ENCODE measurements at regions not wholly inside any gene's neighbourhood (a gene's known extent, or its start where the extent isn't known, plus 50 kb on each side); places are given as distances from the start of the nearest gene placed in this dataset.

GRCh38 chr5:20262896-20263295 is 274.9 kb upstream of the CDH18 start:
- no peak for DNase-seq

- DNase-seq: no peak
Measured at GRCh38 chr5:20254748-20255147, 266.7 kb upstream of the CDH18 start.

- DNase-seq: no peak
Measured at GRCh38 chr5:20248118-20248517, 260.1 kb upstream of the CDH18 start.

- no peak for DNase-seq
Measured at GRCh38 chr5:20245432-20245974, 257.5 kb upstream of the CDH18 start.

- DNase-seq: no peak
Measured at GRCh38 chr5:20241351-20241750, 253.4 kb upstream of the CDH18 start.

DNA sequence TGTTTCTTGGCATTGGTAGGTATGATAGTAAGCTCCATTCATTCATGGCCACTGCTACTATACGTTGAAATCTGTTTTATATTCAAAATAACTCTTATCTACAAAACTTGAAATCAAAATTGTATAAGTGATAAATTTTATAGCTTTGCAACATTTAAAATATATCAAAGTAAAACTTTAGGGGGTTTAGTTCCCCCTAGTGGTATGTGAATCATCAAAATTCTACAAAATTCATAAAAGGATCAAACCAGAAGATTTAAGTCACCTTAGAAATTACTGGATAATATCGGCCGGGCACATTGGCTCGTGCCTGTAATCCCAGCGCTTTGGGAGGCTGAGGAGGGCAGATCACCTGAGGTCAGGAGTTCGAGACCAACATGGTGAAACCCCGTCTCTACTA is 243.0 kb upstream of the CDH18 start:
- DNase-seq: no peak

DNA sequence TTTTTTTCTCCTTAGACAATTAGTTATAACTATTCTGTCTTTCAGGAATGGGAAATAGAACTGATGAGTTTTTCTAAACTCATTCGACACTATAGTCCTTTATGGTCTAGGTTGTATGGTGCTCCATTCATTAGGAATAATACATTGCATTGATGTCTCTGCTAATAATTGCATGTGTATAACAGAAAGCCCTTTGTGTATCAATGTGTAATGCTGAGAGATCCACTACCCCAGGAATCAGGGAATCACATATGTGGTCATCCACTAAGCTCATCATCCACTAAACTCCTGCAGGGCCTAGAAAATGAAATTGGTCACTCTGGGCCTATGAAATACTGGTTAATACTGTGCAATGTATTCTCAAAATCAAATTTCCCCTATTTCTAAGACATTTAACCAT is 242.0 kb upstream of the CDH18 start:
- no peak for DNase-seq

- peak; percentile 45 for DNase-seq
Measured at GRCh38 chr5:20229303-20230005, 241.5 kb upstream of the CDH18 start.

DNA sequence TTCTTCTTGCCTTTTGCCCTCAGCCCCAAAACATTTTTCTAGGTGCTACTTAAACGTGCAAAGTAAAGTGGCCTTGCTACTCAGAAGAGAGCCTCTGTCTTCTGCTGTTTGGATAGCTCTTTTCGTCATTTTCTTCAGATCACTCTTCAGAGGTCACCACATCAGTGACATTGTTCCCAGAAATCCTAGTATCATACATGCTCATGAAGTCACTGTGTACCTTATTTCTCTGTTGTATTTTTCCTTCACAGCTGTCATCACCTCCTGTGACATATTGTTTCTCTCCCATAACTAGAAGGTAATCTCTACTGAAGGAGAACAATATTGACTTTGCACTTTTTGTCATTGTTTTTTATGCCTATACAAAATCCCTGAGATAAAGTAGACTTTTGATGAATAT is 237.0 kb upstream of the CDH18 start:
- DNase-seq: no peak

DNA sequence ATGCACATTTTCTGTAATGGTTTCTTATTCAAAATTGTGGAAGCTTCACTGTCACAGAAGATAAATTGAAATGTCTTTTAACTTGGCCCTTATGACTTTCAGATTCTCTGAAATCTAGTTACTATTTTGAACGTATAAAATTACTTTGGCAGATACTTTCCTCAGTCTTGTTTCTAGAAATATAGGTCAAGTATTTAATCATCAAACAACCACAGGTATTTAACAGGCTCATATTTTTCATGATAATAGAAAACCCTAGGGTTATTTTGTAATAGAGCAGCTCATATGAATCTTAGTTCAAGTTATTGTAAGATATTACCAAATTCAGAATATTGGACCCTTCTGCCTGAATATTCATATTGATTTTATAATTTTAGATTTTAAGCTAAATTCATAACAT is 236.0 kb upstream of the CDH18 start:
- DNase-seq: no peak

DNA sequence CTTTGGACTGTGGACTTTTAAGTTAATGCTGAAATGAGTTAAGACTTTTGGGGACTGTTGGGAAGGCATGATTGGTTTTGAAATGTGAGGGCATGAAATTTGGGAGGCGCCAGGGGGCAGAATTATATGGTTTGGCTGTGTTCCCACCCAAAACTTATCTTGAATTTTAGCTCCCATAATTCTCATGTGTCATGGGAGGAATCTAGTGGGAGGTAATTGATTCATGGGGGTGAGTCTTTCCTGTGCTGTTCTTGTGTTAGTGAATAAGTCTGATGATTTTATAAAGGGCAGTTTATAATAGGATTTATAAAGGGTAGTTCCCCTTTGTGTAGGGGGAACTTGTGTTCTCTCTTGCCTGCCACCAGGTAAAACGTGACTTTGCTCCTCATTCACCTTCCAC is 235.5 kb upstream of the CDH18 start:
- DNase-seq: no peak

DNA sequence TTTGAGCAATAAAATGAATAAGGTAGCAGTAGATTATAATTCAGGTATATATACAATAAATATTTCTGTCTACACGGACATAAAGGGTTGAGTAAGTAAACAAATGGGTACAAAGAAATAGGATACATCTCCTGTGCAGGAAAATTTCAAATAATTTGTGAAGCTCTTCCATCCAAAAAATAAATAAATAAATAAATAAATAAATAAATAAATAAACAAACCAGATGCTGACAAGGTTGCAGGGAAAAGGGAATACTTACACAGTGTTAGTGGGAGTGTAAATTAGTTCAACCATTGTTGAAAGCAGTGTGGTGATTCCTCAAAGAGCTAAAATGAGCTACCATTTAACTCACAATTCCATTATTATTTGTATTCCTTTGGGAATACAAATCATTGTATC is 227.3 kb upstream of the CDH18 start:
- DNase-seq: no peak

- no peak for DNase-seq
Measured at GRCh38 chr5:20213803-20214202, 225.8 kb upstream of the CDH18 start.

DNA sequence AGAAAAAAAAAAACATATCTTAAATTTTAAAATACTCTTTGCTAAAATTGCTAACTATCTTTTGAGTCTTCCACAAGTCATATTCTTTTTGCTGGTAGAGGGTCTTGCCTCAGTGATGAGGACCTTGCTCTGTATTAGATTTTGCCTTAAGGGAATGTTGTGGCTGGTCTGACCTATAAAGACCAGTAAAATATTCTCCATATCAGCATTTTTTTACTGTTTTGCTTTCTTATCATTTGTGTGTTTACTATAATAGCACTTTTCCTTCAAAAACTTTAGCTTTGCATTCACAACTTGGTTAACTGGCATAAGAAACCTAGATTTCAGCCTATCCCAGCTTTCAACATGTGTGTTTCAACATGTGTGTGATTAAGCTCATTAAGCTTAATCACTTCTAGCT is 224.7 kb upstream of the CDH18 start:
- DNase-seq: no peak

DNA sequence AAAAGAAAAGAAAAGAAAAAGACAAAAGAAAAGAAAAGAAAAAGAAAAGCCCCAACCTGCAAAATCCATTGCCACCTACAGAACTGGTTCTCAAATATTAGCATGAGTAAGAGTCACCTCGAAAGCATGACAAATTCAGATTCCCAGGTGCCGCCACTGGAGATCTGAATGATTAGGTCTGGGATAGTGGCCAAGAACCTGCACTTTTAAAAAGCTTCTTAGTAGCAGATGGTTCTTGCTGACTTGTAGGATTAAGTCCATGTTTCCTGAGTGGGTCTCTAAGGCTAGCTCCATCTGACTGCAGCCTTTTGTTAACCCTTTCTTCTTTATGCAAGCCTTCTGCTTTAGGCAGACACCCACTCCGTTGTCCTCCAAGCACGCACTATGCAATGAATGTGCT is 178.5 kb upstream of the CDH18 start:
- DNase-seq: no peak

GRCh38 chr5:20158006-20158405 is 170.0 kb upstream of the CDH18 start:
- no peak for DNase-seq

- DNase-seq: no peak
Measured at GRCh38 chr5:20157089-20157488, 169.1 kb upstream of the CDH18 start.

- no peak for DNase-seq
Measured at GRCh38 chr5:20145240-20145639, 157.2 kb upstream of the CDH18 start.

DNA sequence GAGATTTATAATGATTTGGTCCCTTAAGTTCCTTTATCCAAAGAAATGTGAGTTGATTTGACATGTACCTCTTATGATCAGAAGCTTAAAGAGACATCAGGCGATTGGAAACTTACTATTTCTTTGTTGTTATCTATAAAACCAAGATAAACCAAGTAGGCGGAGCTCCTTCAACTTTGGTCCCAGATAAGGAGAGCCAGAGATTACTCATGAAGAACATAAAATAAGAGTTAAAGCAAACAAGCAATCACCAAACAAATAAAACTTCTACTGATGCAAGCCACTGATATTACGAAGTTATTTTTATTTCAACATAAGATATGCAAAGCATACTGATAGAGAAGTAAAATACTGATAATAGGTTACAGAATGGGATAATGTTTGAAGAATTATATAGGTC is 141.5 kb upstream of the CDH18 start:
- DNase-seq: no peak

- DNase-seq: no peak
Measured at GRCh38 chr5:20128343-20128742, 140.3 kb upstream of the CDH18 start.

- no peak for DNase-seq
Measured at GRCh38 chr5:20114526-20114925, 126.5 kb upstream of the CDH18 start.

DNA sequence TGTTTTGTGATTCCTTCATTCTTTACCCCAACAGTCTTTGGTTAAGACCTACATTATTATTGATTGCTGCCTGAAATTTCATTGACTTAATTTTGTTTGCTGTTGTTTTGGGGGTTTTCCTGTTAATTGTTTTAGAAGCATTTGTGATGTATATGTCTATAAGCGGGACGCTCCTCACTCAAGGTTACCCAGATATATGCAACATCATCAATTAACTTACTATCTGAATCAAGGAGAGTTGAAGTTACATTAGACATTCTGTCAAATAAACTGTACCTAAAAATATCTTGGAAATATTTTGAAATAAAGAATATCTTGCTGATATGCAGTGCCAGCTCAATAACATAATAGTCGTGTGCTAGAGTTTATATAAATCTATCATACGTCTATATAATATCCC is 125.9 kb upstream of the CDH18 start:
- DNase-seq: no peak

GRCh38 chr5:20113031-20113715 is 125.2 kb upstream of the CDH18 start:
- DNase-seq: no peak

GRCh38 chr5:20109326-20109725 is 121.3 kb upstream of the CDH18 start:
- no peak for DNase-seq

DNA sequence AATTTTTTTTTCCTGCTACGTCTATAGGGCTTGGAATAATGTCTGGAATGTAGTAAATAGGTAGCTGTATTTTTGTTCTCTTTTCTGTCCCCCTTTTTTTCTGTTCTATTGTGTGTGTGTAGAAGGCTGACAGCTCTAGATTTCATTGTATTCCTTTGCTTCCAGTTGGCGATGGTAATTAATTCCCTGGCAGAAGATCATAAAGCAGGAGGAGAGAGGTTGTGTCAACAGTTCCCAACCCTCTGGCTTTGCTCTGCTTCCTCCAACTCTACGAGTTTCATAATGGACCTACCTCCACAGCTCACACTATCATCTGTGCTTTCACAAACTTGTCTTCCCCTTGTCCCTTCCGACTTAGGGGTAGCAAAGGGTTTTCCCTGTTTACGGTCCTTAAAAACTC is 117.9 kb upstream of the CDH18 start:
- peak; percentile 78 for DNase-seq
